Renal pelvis (tissue), 1 donor: ENCODE measurements at regions not wholly inside any gene's neighbourhood (a gene's known extent, or its start where the extent isn't known, plus 50 kb on each side); places are given as distances from the start of the nearest gene placed in this dataset.
"Not testable (repeated sequence)": the region's sequence is repeated elsewhere in the genome, so short reads cannot be mapped to it uniquely, and the experiment has no call there.

Experiments
- DNase-seq: peaks from one replicate; pipeline ENCODE4 v3.0.0-alpha.2; 2013

- DNase-seq: not testable (repeated sequence)
Observed at GRCh38 chrX:99988532-99988931, 421.5 kb downstream of the PCDH19 start.

- DNase-seq: no peak
Observed at GRCh38 chrX:99973572-99974226, 436.4 kb downstream of the PCDH19 start.

DNA sequence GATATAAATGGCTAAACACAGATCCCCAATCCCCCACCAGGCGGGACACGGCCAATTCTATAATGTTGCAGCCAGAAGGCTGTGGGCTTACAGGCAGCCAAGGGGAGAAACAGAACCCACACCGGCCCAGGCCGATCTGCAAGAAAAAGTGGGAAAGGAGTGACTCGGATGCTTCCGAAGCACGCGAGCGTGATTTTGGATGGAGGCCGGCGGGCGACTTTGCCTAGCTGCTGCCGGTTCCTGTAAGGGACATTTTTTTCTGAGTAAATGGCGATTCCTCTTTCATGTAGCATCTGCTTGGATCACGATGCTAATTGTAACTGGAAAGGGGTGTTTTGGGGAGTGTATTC lies 470.2 kb downstream of the PCDH19 start:
- no peak for DNase-seq

GRCh38 chrX:99939206-99939882 lies 470.7 kb downstream of the PCDH19 start:
- DNase-seq: not testable (repeated sequence)

GRCh38 chrX:99938464-99938863 lies 471.6 kb downstream of the PCDH19 start:
- no peak for DNase-seq

DNA sequence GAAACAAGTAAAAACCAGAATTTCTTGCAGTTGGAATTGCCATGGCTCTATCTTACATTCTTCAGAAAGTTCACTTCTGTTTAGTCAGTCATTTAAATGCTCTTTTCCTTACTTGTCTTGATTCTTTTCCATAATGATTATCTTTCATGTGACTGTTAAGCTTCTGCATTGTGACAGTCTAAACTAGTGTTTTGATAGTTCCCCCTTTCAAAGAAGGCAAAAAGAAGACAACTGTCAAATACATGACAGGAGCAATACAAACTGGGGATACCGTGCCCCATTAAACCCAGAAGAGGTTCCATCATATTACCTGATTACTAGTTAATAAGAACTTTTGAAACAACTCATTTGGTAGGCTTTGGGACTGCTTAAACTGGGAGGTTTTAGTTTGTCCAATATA lies 476.2 kb downstream of the PCDH19 start:
- DNase-seq: no peak

GRCh38 chrX:99914635-99915034 lies 495.4 kb downstream of the PCDH19 start:
- no peak for DNase-seq

DNA sequence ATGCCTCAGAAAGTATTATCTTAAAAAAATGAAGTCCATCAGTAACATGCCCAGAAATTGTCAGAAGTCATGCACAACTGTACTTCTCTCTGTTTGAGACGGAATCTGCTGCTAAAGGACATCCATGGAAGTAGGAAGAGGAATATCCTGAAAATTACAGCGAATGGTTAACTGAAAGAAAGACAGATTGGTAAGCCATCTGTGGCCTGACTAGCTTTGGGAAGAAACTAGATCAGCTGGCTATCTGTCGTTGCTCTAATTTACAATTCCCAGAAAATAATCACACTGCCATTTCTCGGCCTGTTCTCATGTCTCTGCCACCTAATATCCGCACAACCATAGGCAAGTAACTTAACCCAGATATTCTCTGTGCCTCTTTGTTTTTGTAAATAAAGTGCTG lies 496.5 kb downstream of the PCDH19 start:
- DNase-seq: no peak

DNA sequence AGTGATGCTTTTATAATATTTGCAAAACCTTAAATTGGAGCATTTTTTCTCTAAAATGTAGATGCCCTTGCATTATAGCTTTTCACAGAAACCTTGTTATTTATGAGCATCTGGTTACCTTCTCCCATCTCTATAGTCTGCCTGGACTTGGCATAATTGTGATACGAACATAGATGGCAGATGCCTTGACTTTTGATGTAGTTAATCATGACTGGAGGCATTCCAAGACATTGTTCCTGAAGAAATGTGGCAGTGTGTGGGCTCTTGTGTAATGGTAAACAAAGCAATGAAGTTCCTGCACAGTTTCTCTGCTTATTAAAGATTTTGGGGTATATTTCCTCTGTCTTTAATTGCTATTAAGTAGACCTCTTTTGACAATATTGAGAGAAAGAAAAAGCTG lies 500.1 kb downstream of the PCDH19 start:
- no peak for DNase-seq

DNA sequence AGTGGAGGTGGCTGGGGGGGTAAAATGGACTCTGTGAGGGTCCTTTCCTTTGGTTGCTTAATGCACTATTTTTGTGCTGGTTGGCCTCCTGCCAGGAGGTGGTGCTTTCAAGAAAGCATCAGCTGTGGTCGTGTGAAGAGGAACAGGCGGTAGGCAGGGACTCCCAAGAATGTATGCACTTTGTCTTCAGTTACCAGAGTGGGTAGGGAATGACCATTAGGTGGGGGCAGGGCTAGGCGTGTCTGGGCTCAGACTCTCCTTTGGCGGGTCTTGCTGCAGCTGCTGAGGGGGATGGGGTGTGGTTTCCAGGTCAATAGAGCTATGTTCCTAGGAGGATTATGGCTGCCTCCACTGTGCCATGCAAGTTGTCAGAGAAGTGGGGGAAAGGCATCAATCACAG lies 509.0 kb downstream of the PCDH19 start:
- DNase-seq: no peak

DNA sequence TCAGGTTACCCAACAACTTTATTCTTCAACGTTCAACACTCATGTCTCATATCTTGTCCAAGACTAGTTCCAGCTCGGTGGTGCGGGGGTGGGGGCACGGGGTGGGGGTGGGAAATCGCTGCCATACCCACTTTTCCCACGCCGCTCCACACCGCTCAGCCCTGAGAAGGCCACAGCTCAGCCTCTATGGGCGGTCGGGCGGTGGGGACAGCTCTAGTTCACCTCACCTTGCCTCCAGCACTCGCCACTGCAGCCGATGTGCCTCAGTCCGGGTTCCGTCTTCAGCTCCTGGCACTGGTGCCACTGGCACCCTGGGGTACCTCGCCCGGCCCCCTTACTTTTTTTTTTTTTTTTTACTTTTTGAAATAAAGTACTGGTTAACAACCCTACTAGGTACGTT lies 522.2 kb downstream of the PCDH19 start:
- no peak for DNase-seq

GRCh38 chrX:99857455-99857854 lies 552.6 kb downstream of the PCDH19 start:
- no peak for DNase-seq

DNA sequence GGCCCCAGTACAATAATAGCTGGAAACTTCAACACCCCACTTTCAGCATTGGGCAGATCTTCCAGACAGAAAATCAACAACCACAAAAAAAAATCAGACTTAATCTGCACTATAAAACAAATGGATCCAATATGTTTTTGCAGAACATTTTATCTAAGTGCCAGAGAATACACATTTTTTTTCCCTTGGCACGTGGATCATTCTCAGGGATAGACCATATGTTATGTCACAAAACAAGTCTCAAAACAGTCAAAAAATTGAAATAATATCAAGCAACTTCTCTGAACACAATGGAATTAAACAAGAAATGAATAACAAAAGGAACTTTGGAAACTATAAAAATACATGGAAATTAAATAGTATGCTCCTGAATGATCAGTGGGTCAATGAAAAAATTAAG lies 576.3 kb downstream of the PCDH19 start:
- DNase-seq: no peak

DNA sequence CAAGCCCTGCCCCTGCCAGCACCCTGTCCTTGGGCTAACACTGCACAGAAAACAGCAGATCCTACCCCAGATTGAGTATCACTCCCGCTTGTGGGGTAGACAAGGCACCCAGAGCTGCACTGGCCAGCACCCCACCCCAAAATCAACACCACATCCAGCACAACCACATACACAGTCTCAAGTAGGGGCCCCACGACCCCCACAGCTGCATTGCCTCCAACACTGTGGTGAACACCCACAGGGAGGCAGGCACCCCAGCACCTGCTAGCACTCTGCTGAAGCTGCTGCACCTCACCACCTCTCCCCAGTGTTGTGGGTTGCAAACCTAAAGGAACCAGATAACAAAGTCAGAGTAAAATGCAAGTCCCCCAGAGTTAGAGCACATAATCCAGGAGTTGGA lies 589.9 kb downstream of the PCDH19 start:
- DNase-seq: no peak

DNA sequence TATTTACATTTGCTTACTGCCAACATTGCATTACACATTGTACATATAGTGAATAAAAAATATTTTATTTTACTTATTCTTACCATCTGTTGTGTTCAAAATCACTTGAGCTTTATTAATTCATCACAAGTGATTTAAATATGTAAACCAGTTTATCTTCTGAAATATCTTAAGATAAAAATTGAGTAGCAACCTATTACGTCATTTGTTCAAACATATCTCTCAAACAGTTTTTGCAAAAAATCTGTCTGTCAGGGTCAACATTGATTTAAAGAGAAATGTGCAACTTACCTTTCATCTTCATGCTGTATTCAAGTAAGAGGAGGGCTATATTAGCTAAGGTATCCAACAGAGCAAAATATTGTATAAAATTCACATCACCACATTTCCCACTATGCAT lies 610.1 kb downstream of the PCDH19 start:
- no peak for DNase-seq

- no peak for DNase-seq
Observed at GRCh38 chrX:99798936-99799335, 611.1 kb downstream of the PCDH19 start.

DNA sequence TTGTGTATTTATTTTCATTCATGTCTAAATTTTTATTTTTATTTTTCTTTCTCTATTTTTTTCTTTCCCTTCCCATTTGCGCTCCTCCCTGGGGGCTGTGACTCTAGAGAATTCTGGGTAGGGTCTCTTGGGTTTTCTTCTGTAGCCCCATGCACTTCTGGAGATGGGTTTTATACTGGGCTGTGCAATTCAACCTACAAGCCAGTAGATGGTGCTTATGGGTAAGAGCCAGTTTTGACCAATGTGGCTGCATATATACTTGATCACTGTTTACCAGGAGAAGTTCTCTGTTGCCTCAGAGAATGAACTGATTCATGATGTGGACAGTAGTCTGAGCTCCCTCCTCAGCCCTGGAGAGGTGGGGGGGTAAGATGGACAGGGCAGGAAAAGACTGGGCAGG lies 614.6 kb downstream of the PCDH19 start:
- no peak for DNase-seq

DNA sequence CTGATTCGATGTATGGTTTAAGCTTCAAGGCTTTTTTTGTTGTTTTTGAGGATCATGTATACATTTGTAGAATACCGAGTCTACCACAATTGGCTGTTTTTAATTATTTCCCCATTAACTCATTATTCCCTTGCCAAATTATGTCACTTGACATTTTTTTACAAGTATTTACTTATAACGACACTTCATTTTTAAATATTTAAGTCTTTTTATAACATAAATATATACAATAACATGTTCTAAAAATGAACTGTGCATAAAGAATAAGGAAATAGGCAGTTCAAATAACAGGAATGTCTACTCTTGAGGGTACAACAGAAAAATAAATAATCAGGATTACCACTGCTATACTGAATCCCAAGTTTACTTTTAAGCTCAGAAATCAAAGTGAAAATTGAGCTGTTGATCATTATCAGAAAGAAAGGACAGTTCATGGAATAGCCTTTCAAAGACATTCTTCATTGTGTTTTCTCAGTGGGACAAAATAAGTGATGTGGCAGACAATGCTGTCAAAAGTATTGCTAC lies 627.5 kb downstream of the PCDH19 start:
- DNase-seq: no peak

GRCh38 chrX:99777912-99778311 lies 632.2 kb downstream of the PCDH19 start:
- no peak for DNase-seq

DNA sequence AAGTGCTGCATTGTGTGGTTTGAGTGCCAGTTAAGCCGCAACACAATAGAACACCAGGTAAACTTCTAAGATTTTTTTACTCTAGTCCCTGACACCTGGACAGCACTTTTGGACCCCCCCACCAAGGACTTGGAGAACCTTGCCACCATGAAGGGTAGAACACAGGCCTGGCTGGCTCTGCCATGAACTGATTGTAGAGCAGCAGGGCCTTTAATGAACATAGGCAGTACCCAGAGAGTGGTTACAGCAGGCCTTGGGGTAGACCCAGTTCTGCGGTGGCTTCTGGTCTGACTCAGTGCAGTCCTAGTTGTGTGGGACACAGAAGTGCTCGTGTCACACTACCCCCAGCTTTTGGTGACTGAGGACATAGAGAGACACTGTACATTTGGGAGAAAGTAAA lies 648.3 kb downstream of the PCDH19 start:
- DNase-seq: no peak

GRCh38 chrX:99752776-99753175 lies 657.3 kb downstream of the PCDH19 start:
- no peak for DNase-seq

DNA sequence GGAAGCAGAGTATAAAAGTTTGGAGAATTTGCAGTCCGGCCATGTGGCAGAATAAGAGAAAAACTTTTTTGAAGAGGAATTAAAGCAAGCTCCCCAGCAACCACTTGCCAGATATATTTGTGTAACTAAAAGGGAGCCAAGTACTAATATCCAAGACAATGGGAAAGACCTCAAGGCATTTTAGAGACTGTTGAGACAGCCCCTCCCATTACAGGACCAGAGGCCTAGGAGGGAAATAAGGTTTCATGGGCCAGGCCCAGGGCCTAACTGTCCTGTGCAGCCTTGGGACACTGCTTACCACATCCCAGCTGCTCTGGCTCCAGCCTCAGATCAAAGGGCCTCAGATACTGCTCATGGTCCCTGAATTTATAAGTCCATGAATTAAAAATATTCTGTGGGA lies 659.4 kb downstream of the PCDH19 start:
- DNase-seq: no peak

- no peak for DNase-seq
Observed at GRCh38 chrX:99722094-99722493, 688.0 kb downstream of the PCDH19 start.

- DNase-seq: no peak
Observed at GRCh38 chrX:99719140-99719539, 690.9 kb downstream of the PCDH19 start.
